ENCODE measurements at regions not wholly inside any gene's neighbourhood (a gene's known extent, or its start where the extent isn't known, plus 50 kb on each side); places are given as distances from the start of the nearest gene placed in this dataset.
"Not testable (repeated sequence)": the region's sequence is repeated elsewhere in the genome, so short reads cannot be mapped to it uniquely, and the experiment has no call there.

GRCh38 chr9:88630574-88630973 lies 95.6 kb downstream of the NXNL2 start:
- H4K20me1 ChIP-seq (ENCODE audit: insufficient read depth, low read length); ATAC-seq; H3K36me3 ChIP-seq (replicated peaks in 1 of 2; ENCODE audit: control insufficient read depth in 1 of 2, insufficient read depth in 2 of 2, low read length in 2 of 2); intact Hi-C loops (cut with micrococcal nuclease; ENCODE audit: unreplicated experiment); H3K79me2 ChIP-seq (ENCODE audit: insufficient read depth, low read length); H3K27ac ChIP-seq (ENCODE audit: extremely low read length, insufficient read depth, low read length); POLR2A ChIA-PET; H3K4me3 ChIP-seq (replicated peaks in 1 of 3; ENCODE audit: insufficient read depth in 1 of 3, low read depth in 2 of 3, low read length in 3 of 3); DNase-seq (ENCODE audit: low spot score); H2AFZ ChIP-seq (ENCODE audit: low read length); H3K27me3 ChIP-seq (ENCODE audit: control insufficient read depth in 1 of 2, insufficient read depth in 2 of 2, low read length in 2 of 2); H3K9me3 ChIP-seq (ENCODE audit: low read length); BruUV-seq (replicated peaks); H3K4me2 ChIP-seq (ENCODE audit: low read depth, low read length); FAIRE-seq; in situ Hi-C loops (cut with HindIII; ENCODE audit: extremely low pct_ligation_motif_present, low pct_unique_long_range_greater_than_20kb); H3K9ac ChIP-seq (ENCODE audit: insufficient read depth, low read depth, low read length); CTCF ChIA-PET (ENCODE audit: low intra/inter-chr PET ratio, low total read pairs); H3K4me1 ChIP-seq (ENCODE audit: insufficient read depth, low read length): not testable (repeated sequence)
- 34% methylated on average over 3 of the region's 3 CpGs for WGBS (ENCODE audit: low lambda C conversion rate)

GRCh38 chr9:88635151-88635550 lies 100.2 kb downstream of the NXNL2 start:
- DNase-seq (ENCODE audit: low spot score) (no peak), FAIRE-seq (no peak), ATAC-seq (no peak)
- no peak overlapping the region for H3K4me3 ChIP-seq (replicated peaks in 1 of 3; ENCODE audit: insufficient read depth in 1 of 3, low read depth in 2 of 3, low read length in 3 of 3)
- ChIA-PET POLR2A (no interaction called here), CTCF (ENCODE audit: low intra/inter-chr PET ratio, low total read pairs) (no interaction called here)
- in situ Hi-C loops (cut with HindIII; ENCODE audit: extremely low pct_ligation_motif_present, low pct_unique_long_range_greater_than_20kb), result no loop called here
- no peaks in the 10 kb centered on the region for H4K20me1 ChIP-seq (ENCODE audit: insufficient read depth, low read length)
- no peaks in the 10 kb centered on the region for H3K4me1 ChIP-seq (ENCODE audit: insufficient read depth, low read length)
- H3K27me3 ChIP-seq (ENCODE audit: control insufficient read depth in 1 of 2, insufficient read depth in 2 of 2, low read length in 2 of 2), result peaks cover 0 to 3% of the 10 kb centered on the region in 2 experiments; a peak in 1 of 5 replicates
- H3K9me3 ChIP-seq (ENCODE audit: low read length), result no peaks in the 10 kb centered on the region
- H3K4me2 ChIP-seq (ENCODE audit: low read depth, low read length), result no peak overlapping the region
- intact Hi-C loops (cut with micrococcal nuclease; ENCODE audit: unreplicated experiment), result no loop called here
- H3K9ac ChIP-seq (ENCODE audit: insufficient read depth, low read depth, low read length), result no peak overlapping the region
- no peaks in the 10 kb centered on the region for H3K79me2 ChIP-seq (ENCODE audit: insufficient read depth, low read length)
- H2AFZ ChIP-seq (ENCODE audit: low read length), result no peak overlapping the region
- BruUV-seq (replicated peaks), result no TSS peak
- no peaks in the 10 kb centered on the region for H3K36me3 ChIP-seq (replicated peaks in 1 of 2; ENCODE audit: control insufficient read depth in 1 of 2, insufficient read depth in 2 of 2, low read length in 2 of 2)
- no peak overlapping the region for H3K27ac ChIP-seq (ENCODE audit: extremely low read length, insufficient read depth, low read length)
- TF ChIP-seq SIN3B (IDR thresholded peaks at IDR 0.05; ENCODE audit: low read length) (no peak), DZIP1 (CRISPR knock-in tag; IDR thresholded peaks at IDR 0.05) (no peak), ZNF687 (CRISPR knock-in tag; IDR thresholded peaks at IDR 0.05) (no peak), ZBTB44 (CRISPR knock-in tag; IDR thresholded peaks at IDR 0.05) (no peak), ZNF329 (CRISPR knock-in tag; IDR thresholded peaks at IDR 0.05; ENCODE audit: low read depth) (no peak), KAT2B (IDR thresholded peaks at IDR 0.05; ENCODE audit: borderline replicate concordance, low read depth, low read length) (no peak), ZIK1 (CRISPR knock-in tag; IDR thresholded peaks at IDR 0.05; ENCODE audit: borderline replicate concordance, low read depth) (no peak), ZNF512 (CRISPR knock-in tag; IDR thresholded peaks at IDR 0.05) (no peak)
